HG02981 (cell line): ENCODE measurements at regions not wholly inside any gene's neighbourhood (a gene's known extent, or its start where the extent isn't known, plus 50 kb on each side); places are given as distances from the start of the nearest gene placed in this dataset.
"Not testable (repeated sequence)": the region's sequence is repeated elsewhere in the genome, so short reads cannot be mapped to it uniquely, and the experiment has no call there.

ENCODE experiments used
- ATAC-seq: cut with Tn5 transposase; IDR thresholded peaks from one replicate; pipeline ENCODE4 v1.9.1; 2021; ENCODE audit warnings: mild to moderate bottlenecking, moderate library complexity; ENCODE audit not compliant: unreplicated experiment

- no peak for ATAC-seq
Measured at GRCh38 chr1:37158113-37158749, 123.9 kb upstream of the GRIK3 start.

GRCh38 chr1:37159102-37159501 lies 124.8 kb upstream of the GRIK3 start:
- ATAC-seq: no peak

- no peak for ATAC-seq
Measured at GRCh38 chr1:37161171-37161570, 126.9 kb upstream of the GRIK3 start.

GRCh38 chr1:37162059-37162458 lies 127.7 kb upstream of the GRIK3 start:
- ATAC-seq: no peak

GRCh38 chr1:37166005-37166404 lies 131.7 kb upstream of the GRIK3 start:
- ATAC-seq: no peak

- no peak for ATAC-seq
Measured at GRCh38 chr1:37167479-37167878, 133.2 kb upstream of the GRIK3 start.

- no peak for ATAC-seq
Measured at GRCh38 chr1:37169241-37169640, 134.9 kb upstream of the GRIK3 start.

- ATAC-seq: no peak
Measured at GRCh38 chr1:37169743-37170275, 135.5 kb upstream of the GRIK3 start.

- ATAC-seq: no peak
Measured at GRCh38 chr1:37171691-37172090, 137.4 kb upstream of the GRIK3 start.

GRCh38 chr1:37174341-37174740 lies 140.0 kb upstream of the GRIK3 start:
- ATAC-seq: no peak

GRCh38 chr1:37174876-37175275 lies 140.6 kb upstream of the GRIK3 start:
- ATAC-seq: no peak

GRCh38 chr1:37175666-37176215 lies 141.4 kb upstream of the GRIK3 start:
- ATAC-seq: no peak

- ATAC-seq: no peak
Measured at GRCh38 chr1:37176269-37176668, 142.0 kb upstream of the GRIK3 start.

- ATAC-seq: no peak
Measured at GRCh38 chr1:37177230-37177864, 143.0 kb upstream of the GRIK3 start.

GRCh38 chr1:37181425-37181824 lies 147.1 kb upstream of the GRIK3 start:
- no peak for ATAC-seq

- ATAC-seq: no peak
Measured at GRCh38 chr1:37184789-37185188, 150.5 kb upstream of the GRIK3 start.

- no peak for ATAC-seq
Measured at GRCh38 chr1:37186246-37186756, 152.0 kb upstream of the GRIK3 start.

GRCh38 chr1:37189111-37189510 lies 154.8 kb upstream of the GRIK3 start:
- no peak for ATAC-seq

GRCh38 chr1:37197411-37197810 lies 163.1 kb upstream of the GRIK3 start:
- no peak for ATAC-seq

- not testable (repeated sequence) for ATAC-seq
Measured at GRCh38 chr1:37214305-37214704, 180.0 kb upstream of the GRIK3 start.

- no peak for ATAC-seq
Measured at GRCh38 chr1:37233606-37234005, 199.3 kb upstream of the GRIK3 start.

GRCh38 chr1:37234941-37235418 lies 200.7 kb upstream of the GRIK3 start:
- ATAC-seq: no peak
